ENCODE measurements at regions not wholly inside any gene's neighbourhood (a gene's known extent, or its start where the extent isn't known, plus 50 kb on each side); places are given as distances from the start of the nearest gene placed in this dataset.
"Not testable (repeated sequence)": the region's sequence is repeated elsewhere in the genome, so short reads cannot be mapped to it uniquely, and the experiment has no call there.

- POLR2A ChIA-PET = no interaction called here
- H3K9me3 Mint-ChIP-seq = no peaks in the 10 kb centered on the region
Observed at GRCh38 chr2:39991298-39991697, 212.2 kb upstream of the THUMPD2 start.

GRCh38 chr2:39990335-39990900 is 211.4 kb upstream of the THUMPD2 start:
- Mint-ChIP-seq H3K4me1 (ENCODE audit: low read depth) (no peaks in the 10 kb centered on the region), H3K27me3 (no peaks in the 10 kb centered on the region), H3K36me3 (no peaks in the 10 kb centered on the region), H3K27ac (no peak overlapping the region), H3K4me3 (no peak overlapping the region), H3K9me3 (no peaks in the 10 kb centered on the region)
- no peak for DNase-seq
- ChIA-PET POLR2A (no interaction called here), CTCF (no interaction called here)
- intact Hi-C loops (cut with micrococcal nuclease) = no loop called here

More at GRCh38 chr2:39991298-39991697, 212.2 kb upstream of the THUMPD2 start:
- no peak for DNase-seq
- Mint-ChIP-seq H3K27ac (no peak overlapping the region), H3K4me3 (no peak overlapping the region), H3K27me3 (no peaks in the 10 kb centered on the region), H3K36me3 (no peaks in the 10 kb centered on the region), H3K4me1 (ENCODE audit: low read depth) (no peaks in the 10 kb centered on the region)
- CTCF ChIA-PET = no interaction called here
- intact Hi-C loops (cut with micrococcal nuclease) = no loop called here

GRCh38 chr2:39989888-39990287 is 210.8 kb upstream of the THUMPD2 start:
- Mint-ChIP-seq H3K27me3 (no peaks in the 10 kb centered on the region), H3K4me3 (no peak overlapping the region), H3K27ac (no peak overlapping the region), H3K9me3 (no peaks in the 10 kb centered on the region), H3K36me3 (no peaks in the 10 kb centered on the region), H3K4me1 (ENCODE audit: low read depth) (no peaks in the 10 kb centered on the region)
- ChIA-PET POLR2A (no interaction called here), CTCF (no interaction called here)
- no peak for DNase-seq
- intact Hi-C loops (cut with micrococcal nuclease) = no loop called here

- Mint-ChIP-seq H3K9me3 (peaks cover 3% of the 10 kb centered on the region), H3K4me1 (ENCODE audit: low read depth) (no peaks in the 10 kb centered on the region), H3K4me3 (no peak overlapping the region), H3K36me3 (no peaks in the 10 kb centered on the region), H3K27ac (no peak overlapping the region), H3K27me3 (peaks cover 2% of the 10 kb centered on the region)
- intact Hi-C loops (cut with micrococcal nuclease) = no loop called here
- no peak for DNase-seq
- ChIA-PET POLR2A (no interaction called here), CTCF (no interaction called here)
Observed at GRCh38 chr2:39981883-39982311, 202.8 kb upstream of the THUMPD2 start.

GRCh38 chr2:39975476-39976020 is 196.5 kb upstream of the THUMPD2 start:
- H3K4me1 Mint-ChIP-seq (ENCODE audit: low read depth) = no peaks in the 10 kb centered on the region
- peaks cover 2% of the 10 kb centered on the region for H3K27me3 Mint-ChIP-seq
- intact Hi-C loops (cut with micrococcal nuclease) = no loop called here
- no peak overlapping the region for H3K27ac Mint-ChIP-seq
- ChIA-PET POLR2A (no interaction called here), CTCF (no interaction called here)
- no peaks in the 10 kb centered on the region for H3K36me3 Mint-ChIP-seq
- no peak overlapping the region for H3K4me3 Mint-ChIP-seq
- H3K9me3 Mint-ChIP-seq = peaks cover 3% of the 10 kb centered on the region
- no peak for DNase-seq

- intact Hi-C loops (cut with micrococcal nuclease) = no loop called here
- Mint-ChIP-seq H3K36me3 (no peaks in the 10 kb centered on the region), H3K4me1 (ENCODE audit: low read depth) (no peaks in the 10 kb centered on the region), H3K9me3 (peaks cover 11% of the 10 kb centered on the region), H3K27me3 (no peaks in the 10 kb centered on the region), H3K4me3 (no peak overlapping the region), H3K27ac (no peak overlapping the region)
- CTCF ChIA-PET = no interaction called here
- POLR2A ChIA-PET = no interaction called here
- DNase-seq = no peak
Observed at GRCh38 chr2:39968037-39968436, 189.0 kb upstream of the THUMPD2 start.

- H3K4me1 Mint-ChIP-seq (ENCODE audit: low read depth); DNase-seq; H3K9me3 Mint-ChIP-seq; H3K27ac Mint-ChIP-seq; H3K27me3 Mint-ChIP-seq; intact Hi-C loops (cut with micrococcal nuclease); H3K4me3 Mint-ChIP-seq; H3K36me3 Mint-ChIP-seq; CTCF ChIA-PET; POLR2A ChIA-PET: not testable (repeated sequence)
Observed at GRCh38 chr2:39960681-39961080, 181.6 kb upstream of the THUMPD2 start.

- H3K4me1 Mint-ChIP-seq (ENCODE audit: low read depth) = no peaks in the 10 kb centered on the region
- no peaks in the 10 kb centered on the region for H3K9me3 Mint-ChIP-seq
- no peaks in the 10 kb centered on the region for H3K36me3 Mint-ChIP-seq
- ChIA-PET CTCF (no interaction called here), POLR2A (no interaction called here)
- DNase-seq = no peak
- H3K27ac Mint-ChIP-seq = no peak overlapping the region
- no peaks in the 10 kb centered on the region for H3K27me3 Mint-ChIP-seq
- intact Hi-C loops (cut with micrococcal nuclease) = no loop called here
- H3K4me3 Mint-ChIP-seq = no peak overlapping the region
Observed at GRCh38 chr2:39954346-39954745, 175.3 kb upstream of the THUMPD2 start.

- peaks cover 2% of the 10 kb centered on the region for H3K27me3 Mint-ChIP-seq
- H3K4me3 Mint-ChIP-seq = no peak overlapping the region
- no peak overlapping the region for H3K27ac Mint-ChIP-seq
- intact Hi-C loops (cut with micrococcal nuclease) = loop anchor here (2.0 kb wide), 2 partner anchors 48 to 84 kb away; no protein-coding TSS in a partner anchor
- POLR2A ChIA-PET = no interaction called here
- no peaks in the 10 kb centered on the region for H3K36me3 Mint-ChIP-seq
- no peaks in the 10 kb centered on the region for H3K9me3 Mint-ChIP-seq
- CTCF ChIA-PET = no interaction called here
- peaks cover 17% of the 10 kb centered on the region for H3K4me1 Mint-ChIP-seq (ENCODE audit: low read depth)
- no peak for DNase-seq
Observed at GRCh38 chr2:39949131-39949530, 170.1 kb upstream of the THUMPD2 start.

GRCh38 chr2:39948016-39948719 is 169.1 kb upstream of the THUMPD2 start:
- POLR2A ChIA-PET = no interaction called here
- H3K4me1 Mint-ChIP-seq (ENCODE audit: low read depth) = peaks cover 17% of the 10 kb centered on the region
- intact Hi-C loops (cut with micrococcal nuclease) = loop anchor here (2.0 kb wide), 2 partner anchors 49 to 85 kb away; no protein-coding TSS in a partner anchor
- H3K4me3 Mint-ChIP-seq = no peak overlapping the region
- H3K9me3 Mint-ChIP-seq = no peaks in the 10 kb centered on the region
- H3K36me3 Mint-ChIP-seq = no peaks in the 10 kb centered on the region
- H3K27ac Mint-ChIP-seq = peak overlapping the region; percentile 42
- H3K27me3 Mint-ChIP-seq = peaks cover 2% of the 10 kb centered on the region
- no peak for DNase-seq
- CTCF ChIA-PET = no interaction called here

GRCh38 chr2:39947294-39948015 is 168.4 kb upstream of the THUMPD2 start:
- Mint-ChIP-seq H3K36me3 (no peaks in the 10 kb centered on the region), H3K27me3 (peaks cover 2% of the 10 kb centered on the region), H3K9me3 (no peaks in the 10 kb centered on the region), H3K4me1 (ENCODE audit: low read depth) (peaks cover 17% of the 10 kb centered on the region), H3K27ac (peak overlapping the region; percentile 69), H3K4me3 (no peak overlapping the region)
- ChIA-PET POLR2A (interaction anchor here (1.3 kb wide), 1 partner anchor 9 kb away, joined by 4 read pairs; no protein-coding TSS in a partner anchor), CTCF (no interaction called here)
- no peak for DNase-seq
- intact Hi-C loops (cut with micrococcal nuclease) = loop anchor here (2.0 kb wide), 2 partner anchors 49 to 85 kb away; no protein-coding TSS in a partner anchor

- Mint-ChIP-seq H3K4me1 (ENCODE audit: low read depth) (peaks cover 16% of the 10 kb centered on the region), H3K27ac (no peak overlapping the region), H3K36me3 (no peaks in the 10 kb centered on the region), H3K27me3 (peaks cover 2% of the 10 kb centered on the region), H3K9me3 (no peaks in the 10 kb centered on the region), H3K4me3 (no peak overlapping the region)
- POLR2A ChIA-PET = no interaction called here
- CTCF ChIA-PET = no interaction called here
- no peak for DNase-seq
- intact Hi-C loops (cut with micrococcal nuclease) = no loop called here
Observed at GRCh38 chr2:39942950-39943349, 163.9 kb upstream of the THUMPD2 start.

Measured in activated CD4-positive, alpha-beta memory T cell treated with anti-CD3 and anti-CD28 coated beads for 36 hours (primary cell).